Spinal cord (tissue), 9 donors: ENCODE measurements at regions not wholly inside any gene's neighbourhood (a gene's known extent, or its start where the extent isn't known, plus 50 kb on each side); places are given as distances from the start of the nearest gene placed in this dataset.
A peak's percentile ranks its signal among the peaks of the same experiment; 100 is the strongest.
"Not testable (repeated sequence)": the region's sequence is repeated elsewhere in the genome, so short reads cannot be mapped to it uniquely, and the experiment has no call there.

Source experiments
- DNase-seq, 6 donors: peaks; one replicate each; pipeline versions ENCODE4 v3.0.0 to v3.0.0-alpha.2; 2013 to 2015; ENCODE audit warnings: low spot score in 6 of 6, low read depth in 4 of 6
- H3K27ac ChIP-seq: one replicate; pipeline ENCODE4 v1.5.1; 2013; ENCODE audit warnings: low read depth, low read length, control low read depth
- H3K27me3 ChIP-seq: one replicate; pipeline ENCODE4 v1.6.1; 2013; ENCODE audit warnings: low read length; ENCODE audit not compliant: control insufficient read depth, insufficient read depth
- H3K36me3 ChIP-seq: one replicate; pipeline ENCODE4 v1.6.1; 2013; ENCODE audit warnings: low read length; ENCODE audit not compliant: control insufficient read depth, insufficient read depth
- H3K4me1 ChIP-seq: one replicate; pipeline ENCODE4 v1.6.1; 2013; ENCODE audit warnings: low read length; ENCODE audit not compliant: control insufficient read depth, insufficient read depth
- H3K4me3 ChIP-seq: one replicate; pipeline ENCODE4 v1.5.1; 2013; ENCODE audit warnings: low read depth, low read length, control low read depth
- H3K9me3 ChIP-seq: one replicate; pipeline ENCODE4 v1.6.1; 2013; ENCODE audit warnings: low read length; ENCODE audit not compliant: control insufficient read depth, insufficient read depth
- whole genome bisulfite sequencing: methylation state at CpG from one replicate; pipeline ENCODE4 v1.1.5; 2013; ENCODE audit warnings: missing lambda C conversion rate; ENCODE audit not compliant: insufficient coverage; 5-methylcytosine and 5-hydroxymethylcytosine counted together
- donor health status: healthy.

DNA sequence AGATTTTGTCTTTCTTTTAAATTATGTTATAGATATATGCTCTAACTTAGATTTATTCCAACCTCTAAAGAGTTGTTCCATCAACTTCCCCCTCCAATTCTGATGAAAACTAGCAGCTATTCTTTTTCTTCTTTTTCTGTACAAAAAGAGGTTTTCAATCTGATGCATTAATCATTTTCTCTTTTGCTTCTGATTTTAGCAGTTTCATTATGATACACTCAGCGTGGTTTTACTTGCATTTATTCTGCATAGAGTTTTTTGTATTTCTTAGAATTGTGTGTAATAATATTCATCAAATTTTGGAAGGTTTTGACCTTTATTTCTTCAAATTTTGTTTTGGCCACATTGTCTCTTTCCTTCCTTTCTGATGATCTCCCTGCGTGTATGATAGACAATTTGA is 968.1 kb upstream of the CDH18 start:
- no peaks in the 10 kb centered on the region for H3K4me1 ChIP-seq
- no peak overlapping the region for H3K4me3 ChIP-seq
- WGBS = no CpG with 5 or more reads among the region's 2 CpGs
- H3K27ac ChIP-seq = no peak overlapping the region
- no peaks in the 10 kb centered on the region for H3K36me3 ChIP-seq
- H3K9me3 ChIP-seq = no peaks in the 10 kb centered on the region
- no peaks in the 10 kb centered on the region for H3K27me3 ChIP-seq
- DNase-seq = no peak

DNA sequence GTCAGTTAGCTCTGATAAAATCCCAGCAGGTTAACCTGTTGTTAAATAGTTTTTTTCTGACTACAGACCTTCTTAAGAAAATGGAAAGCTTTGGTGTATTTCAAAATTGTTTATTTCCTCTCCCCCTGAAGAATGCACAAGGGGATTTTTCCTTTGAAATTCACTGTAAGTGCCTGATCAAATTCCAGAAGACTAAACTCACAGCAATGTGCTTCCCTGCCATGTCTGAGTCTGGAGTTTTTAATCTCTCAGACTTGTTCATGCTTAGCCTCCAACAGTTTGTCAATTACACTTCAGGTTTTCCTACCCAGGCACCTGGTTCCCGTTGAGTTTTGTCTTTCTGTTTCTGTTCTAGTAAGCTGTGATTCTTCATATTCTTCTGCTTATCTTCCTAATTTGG is 961.6 kb upstream of the CDH18 start:
- no CpG with 5 or more reads among the region's 1 CpG for WGBS
- H3K36me3 ChIP-seq = no peaks in the 10 kb centered on the region
- H3K9me3 ChIP-seq = peaks cover 2% of the 10 kb centered on the region
- no peak overlapping the region for H3K27ac ChIP-seq
- H3K27me3 ChIP-seq = no peaks in the 10 kb centered on the region
- DNase-seq = no peak
- no peaks in the 10 kb centered on the region for H3K4me1 ChIP-seq
- H3K4me3 ChIP-seq = no peak overlapping the region

DNA sequence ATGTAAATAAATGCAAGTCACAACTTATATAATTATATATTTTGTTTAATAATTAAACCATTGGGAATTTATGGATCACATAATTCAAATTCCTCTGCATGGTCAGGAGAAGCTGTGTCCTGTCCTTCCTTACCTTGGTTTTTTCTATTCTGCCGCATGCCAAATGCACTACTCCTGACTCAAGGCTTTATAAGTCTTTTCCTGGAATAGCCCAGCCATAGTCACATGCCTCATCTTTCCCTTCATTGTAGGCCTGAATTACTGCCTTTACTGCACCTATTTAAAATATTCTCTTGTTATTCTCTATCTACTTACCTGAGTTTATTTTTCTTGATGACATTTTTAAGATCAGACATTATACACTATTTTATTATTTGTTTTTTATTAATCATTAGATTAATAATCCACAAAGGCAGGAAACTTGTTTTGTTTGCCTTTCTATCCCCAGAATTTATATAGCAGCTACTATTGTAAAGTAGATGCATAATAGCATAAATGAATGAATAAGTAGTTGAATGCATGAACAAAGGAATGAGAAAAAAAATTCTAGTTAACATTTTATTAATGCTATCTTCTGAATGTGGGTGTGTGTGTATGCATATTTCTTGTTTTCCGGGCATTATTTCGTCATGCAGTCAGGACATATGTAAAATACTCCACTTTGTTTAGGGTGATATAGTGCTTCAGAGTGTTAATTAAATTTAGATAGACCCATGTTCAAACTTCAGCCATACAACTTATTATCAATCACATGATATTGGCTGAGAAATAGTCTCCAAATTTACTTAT is 955.4 kb upstream of the CDH18 start:
- H3K4me3 ChIP-seq, H3K36me3 ChIP-seq, H3K27me3 ChIP-seq, H3K9me3 ChIP-seq, H3K27ac ChIP-seq, H3K4me1 ChIP-seq, DNase-seq: not testable (repeated sequence)
- WGBS = no CpG with 5 or more reads among the region's 3 CpGs

DNA sequence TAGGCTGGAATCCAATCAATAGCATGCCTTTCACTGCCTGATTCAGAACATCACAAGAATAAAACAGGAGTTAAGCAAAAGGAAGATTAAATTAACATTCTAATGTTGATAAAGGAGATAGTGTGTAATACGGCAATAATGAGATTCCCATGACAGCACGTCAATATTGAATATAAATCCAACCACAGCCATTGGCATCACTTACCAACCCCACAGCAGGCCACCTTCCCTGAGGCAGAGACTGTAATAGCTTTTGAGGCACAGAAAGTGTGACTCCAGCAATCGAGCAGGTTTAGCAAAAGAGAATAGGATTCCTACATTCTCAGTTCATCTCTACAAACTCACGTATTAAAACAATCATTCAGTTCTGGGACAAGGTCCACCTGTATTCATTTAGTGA is 954.6 kb upstream of the CDH18 start:
- peak in 1 of 6 donors; percentile 23 for DNase-seq
- H3K27me3 ChIP-seq, H3K9me3 ChIP-seq, H3K36me3 ChIP-seq, H3K4me3 ChIP-seq, H3K4me1 ChIP-seq, H3K27ac ChIP-seq: not testable (repeated sequence)
- no CpG with 5 or more reads among the region's 4 CpGs for WGBS

DNA sequence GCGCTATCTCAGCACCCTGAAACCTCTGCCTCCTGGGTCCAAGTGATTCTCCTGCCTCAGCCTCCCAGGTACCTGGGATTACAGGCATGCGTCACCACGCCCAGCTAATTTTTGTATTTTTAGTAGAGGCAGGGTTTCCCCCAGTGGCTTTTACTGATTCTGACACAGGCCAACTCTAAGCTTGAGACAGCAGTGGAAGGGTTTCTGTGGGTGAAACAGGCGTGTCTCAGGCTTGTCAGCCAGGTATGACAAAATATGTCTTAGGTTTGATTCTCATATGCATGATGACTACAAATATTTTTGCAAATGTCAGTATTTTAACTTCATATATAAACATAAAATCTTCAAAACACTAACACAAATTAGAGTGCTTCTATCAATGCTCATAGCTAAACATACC is 952.8 kb upstream of the CDH18 start:
- 100% methylated on average over 1 of the region's 4 CpGs for WGBS
- not testable (repeated sequence) for H3K36me3 ChIP-seq, H3K4me1 ChIP-seq, H3K27ac ChIP-seq, H3K27me3 ChIP-seq, H3K4me3 ChIP-seq, DNase-seq, H3K9me3 ChIP-seq

DNA sequence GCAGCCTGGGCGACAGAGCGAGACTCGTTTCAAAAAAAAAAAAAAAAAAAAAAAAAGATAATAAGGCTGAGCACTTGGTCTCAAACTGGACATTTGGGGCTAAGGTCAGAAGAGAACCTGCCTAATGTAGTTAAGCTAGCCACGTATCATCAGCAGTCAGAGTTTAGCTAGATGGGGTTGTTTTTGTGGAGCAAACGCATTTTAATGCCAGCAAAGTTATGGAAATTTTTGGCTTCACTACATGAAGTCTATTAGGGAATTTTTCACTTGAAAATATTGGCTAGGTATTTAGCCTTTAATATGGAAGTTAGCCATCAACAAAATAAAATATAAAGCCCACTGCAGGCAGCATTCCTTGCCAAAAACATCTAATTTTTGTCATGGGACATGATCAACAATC is 902.9 kb upstream of the CDH18 start:
- not testable (repeated sequence) for H3K9me3 ChIP-seq, H3K4me1 ChIP-seq, H3K27me3 ChIP-seq, H3K36me3 ChIP-seq, DNase-seq, H3K27ac ChIP-seq, H3K4me3 ChIP-seq
- 95% methylated on average over 4 of the region's 5 CpGs for WGBS

DNA sequence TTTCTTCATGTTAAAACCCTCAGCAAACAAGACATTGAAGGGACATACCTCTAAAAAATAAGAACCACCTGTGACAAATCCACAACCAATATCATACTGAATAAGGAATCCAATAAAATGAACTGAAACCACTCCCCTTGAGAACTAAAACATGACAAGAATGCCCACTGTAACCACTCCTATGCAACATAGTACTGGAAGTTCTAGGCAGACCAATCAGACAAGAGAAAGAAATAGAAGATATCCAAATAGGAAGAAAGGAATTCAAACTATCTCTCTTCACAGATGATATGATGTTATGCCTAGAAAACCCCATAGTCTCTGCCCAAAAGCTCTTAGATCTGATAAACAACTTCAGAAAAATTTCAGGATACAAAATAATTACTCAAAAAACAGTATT is 887.7 kb upstream of the CDH18 start:
- H3K9me3 ChIP-seq, H3K36me3 ChIP-seq, DNase-seq, H3K27ac ChIP-seq, H3K27me3 ChIP-seq, H3K4me3 ChIP-seq, H3K4me1 ChIP-seq: not testable (repeated sequence)

DNA sequence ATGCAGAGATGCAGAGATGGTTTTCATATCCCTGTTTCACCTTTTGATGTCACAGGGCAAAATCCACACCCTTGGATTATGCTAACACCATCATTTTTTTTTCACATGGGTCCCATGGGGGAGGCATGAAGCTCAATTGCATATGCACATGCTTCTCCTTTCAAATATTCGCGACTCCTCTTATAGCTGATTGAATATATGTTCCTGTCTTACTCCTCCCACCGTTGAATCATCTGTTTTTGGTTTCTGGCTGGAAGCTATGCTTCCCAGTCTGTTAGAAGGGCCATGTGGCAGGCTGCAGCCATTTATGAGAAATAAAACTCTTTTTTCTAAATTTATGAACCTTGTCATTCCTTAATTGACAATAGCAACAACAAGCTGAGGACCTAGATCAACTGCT is 877.9 kb upstream of the CDH18 start:
- not testable (repeated sequence) for H3K27me3 ChIP-seq, DNase-seq, H3K4me1 ChIP-seq, H3K36me3 ChIP-seq, H3K9me3 ChIP-seq, H3K4me3 ChIP-seq, H3K27ac ChIP-seq
- WGBS = no CpG with 5 or more reads among the region's 3 CpGs

DNA sequence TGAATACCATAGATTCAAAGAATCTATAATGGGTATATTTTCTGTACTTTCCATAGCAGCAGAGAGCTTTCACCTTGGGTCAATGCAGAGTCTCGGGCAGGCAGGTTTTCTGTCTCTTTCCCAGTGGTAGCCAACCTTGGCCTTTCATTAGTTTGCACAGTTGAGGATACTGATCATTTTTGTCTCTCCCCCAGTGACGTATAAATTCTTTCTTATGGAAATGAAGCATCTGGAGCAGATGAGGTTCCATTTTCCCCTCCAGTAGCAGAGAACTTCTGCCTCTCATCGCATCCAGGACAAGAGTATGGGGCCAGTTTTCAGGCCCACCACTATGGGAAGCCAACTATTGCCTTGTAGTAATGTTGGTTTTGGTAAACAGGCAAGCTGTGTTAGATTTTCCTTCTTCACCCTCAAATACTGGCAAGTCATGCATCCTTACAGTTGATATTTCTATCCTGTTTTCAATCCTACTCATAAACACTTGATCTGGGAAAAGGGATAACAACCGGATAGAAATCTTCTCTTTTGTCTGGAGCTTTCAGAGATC is 845.2 kb upstream of the CDH18 start:
- DNase-seq = no peak
- no peaks in the 10 kb centered on the region for H3K27me3 ChIP-seq
- no peaks in the 10 kb centered on the region for H3K36me3 ChIP-seq
- no peaks in the 10 kb centered on the region for H3K9me3 ChIP-seq
- H3K4me3 ChIP-seq = no peak overlapping the region
- H3K4me1 ChIP-seq = no peaks in the 10 kb centered on the region
- 60% methylated on average over 1 of the region's 4 CpGs for WGBS
- H3K27ac ChIP-seq = no peak overlapping the region

DNA sequence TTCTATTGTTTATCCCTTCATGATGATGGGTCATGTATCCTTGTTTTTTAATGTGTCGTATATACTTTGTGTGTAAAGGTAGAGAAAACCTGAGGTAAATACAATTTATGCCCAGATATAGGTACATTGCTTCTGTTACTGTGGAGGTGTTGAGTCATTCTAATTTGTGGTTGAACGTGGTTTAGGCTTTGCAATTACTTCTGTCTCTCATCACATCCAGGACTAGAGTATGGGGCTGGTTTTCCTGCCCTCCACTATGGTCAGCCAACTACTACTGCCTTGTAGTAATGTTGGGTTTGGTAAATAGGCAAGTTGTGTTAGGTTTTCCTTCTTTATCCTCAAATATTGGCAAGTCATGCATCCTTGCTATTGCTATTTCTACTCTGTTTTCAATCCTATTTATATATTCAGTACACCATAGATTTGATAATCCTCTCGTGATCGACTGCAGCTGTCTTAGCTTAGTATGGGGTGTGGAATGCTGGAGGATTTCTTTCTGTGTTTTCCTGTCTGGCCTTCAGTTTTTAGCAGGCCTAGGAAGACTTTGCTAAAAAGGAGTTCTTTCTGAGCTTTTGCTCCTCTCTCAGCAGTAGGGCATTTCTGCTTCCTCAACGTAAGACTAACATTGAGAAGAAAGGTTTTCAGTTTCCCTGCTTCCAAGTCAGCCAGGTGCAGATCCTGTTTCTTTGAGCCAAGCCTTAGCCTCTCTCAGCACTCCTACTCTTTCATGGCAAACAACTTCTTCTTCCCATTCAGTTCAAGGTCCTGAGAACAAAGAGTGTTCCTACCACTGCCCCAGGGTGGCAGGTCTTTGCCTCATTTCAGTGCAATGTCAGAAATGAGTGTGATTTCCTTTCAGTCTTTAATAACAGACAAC is 844.4 kb upstream of the CDH18 start:
- peak in 1 of 6 donors; percentile 22 for DNase-seq
- Histone ChIP-seq H3K4me3 (no peak overlapping the region), H3K27me3 (no peaks in the 10 kb centered on the region), H3K27ac (no peak overlapping the region), H3K36me3 (no peaks in the 10 kb centered on the region), H3K9me3 (no peaks in the 10 kb centered on the region), H3K4me1 (no peaks in the 10 kb centered on the region)
- 57% methylated on average over 1 of the region's 5 CpGs for WGBS
